Fibroblast of skin of left quadriceps (primary cell): ENCODE measurements at regions not wholly inside any gene's neighbourhood (a gene's known extent, or its start where the extent isn't known, plus 50 kb on each side); places are given as distances from the start of the nearest gene placed in this dataset.

Experiments used
- DNase-seq, 2 experiments: peaks; one replicate each; pipeline ENCODE4 v3.0.0-alpha.2; 2013; ENCODE audit warnings: low read depth in 2 of 2

DNA sequence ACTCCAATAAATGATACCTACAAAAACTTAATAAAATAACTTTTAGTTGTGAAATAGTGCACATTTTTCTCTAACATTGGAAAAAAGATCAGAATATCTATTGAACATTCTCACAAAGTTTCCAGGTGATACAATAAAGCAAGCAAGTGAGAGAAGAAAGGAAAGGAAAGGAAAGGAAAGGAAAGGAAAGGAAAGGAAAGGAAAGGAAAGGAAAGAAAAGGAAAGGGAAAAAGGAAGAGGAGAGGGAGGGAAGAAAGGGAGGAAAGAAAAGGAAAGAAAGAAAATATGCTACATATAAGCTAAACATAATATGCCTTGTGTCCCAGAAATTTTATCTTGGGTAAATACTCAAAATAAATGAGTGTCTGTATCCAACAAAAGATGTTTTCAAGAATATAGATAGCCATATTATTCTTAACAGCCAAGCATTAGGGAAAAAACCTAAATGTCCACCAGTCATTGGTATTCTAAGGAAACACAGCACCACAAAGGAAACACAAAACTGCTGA, 510.2 kb upstream of the ZWINT start:
- no peak for DNase-seq

DNA sequence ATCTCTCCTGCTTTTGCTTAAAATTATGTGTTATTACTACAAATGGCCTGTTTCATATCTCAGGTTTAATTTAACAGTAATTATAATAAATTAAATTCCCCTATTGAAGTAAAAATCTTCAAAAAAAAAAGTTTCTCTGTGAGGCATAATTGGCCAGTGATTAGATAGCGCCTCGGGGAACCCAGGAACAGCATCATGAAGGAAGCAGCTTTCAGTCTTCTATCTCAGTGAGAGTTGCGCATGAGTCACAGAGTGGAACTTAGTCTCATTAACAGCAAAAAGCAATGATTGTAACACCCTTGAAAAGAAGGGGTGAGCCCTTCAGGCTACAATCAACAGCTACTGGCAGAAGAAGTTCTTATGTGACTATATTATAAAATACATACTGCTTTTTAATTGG, 506.2 kb upstream of the ZWINT start:
- DNase-seq, result no peak

DNA sequence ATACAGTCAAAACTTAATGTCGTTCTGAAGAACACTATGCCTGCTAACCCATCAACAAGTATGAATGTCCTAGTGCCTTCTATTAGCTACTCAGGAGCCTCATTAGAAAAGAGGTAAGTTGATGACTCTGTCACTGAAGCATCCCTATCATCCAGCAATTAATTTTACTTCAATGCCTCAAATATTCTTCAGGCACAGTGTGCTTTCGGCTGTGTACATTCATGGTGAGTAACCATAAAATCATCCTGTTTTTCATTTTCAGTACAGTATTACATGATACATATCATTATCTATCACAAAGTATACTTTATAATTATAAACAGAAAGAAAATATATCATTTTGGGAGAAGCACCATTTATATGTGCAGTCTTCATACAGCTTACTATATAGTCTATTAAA, 495.5 kb upstream of the ZWINT start:
- DNase-seq, result no peak

DNA sequence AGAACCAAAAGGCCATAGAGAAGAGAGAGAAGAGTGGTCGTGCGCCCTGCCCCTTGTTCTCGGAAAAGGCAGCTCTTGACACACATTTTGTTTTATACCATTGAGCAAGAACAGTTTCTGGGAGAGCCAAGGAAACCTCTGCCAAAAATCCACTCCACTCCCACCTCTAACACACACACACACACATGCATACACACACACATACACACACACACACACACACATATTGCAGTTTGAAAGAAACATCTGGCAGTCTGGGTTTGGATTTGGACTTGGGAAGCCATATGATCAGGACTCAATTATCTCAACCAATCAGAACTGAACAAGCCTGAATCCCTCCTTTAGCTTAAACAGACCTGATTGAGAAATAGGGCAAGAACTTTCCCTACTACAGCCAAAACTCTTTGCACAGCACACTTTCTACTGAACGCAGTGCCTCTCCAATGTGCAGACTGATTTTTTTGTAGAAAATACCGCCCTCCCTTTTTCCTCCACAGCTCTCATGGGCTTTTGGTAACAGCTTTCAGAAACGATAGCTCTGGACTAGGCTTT, 484.0 kb upstream of the ZWINT start:
- DNase-seq, result no peak

DNA sequence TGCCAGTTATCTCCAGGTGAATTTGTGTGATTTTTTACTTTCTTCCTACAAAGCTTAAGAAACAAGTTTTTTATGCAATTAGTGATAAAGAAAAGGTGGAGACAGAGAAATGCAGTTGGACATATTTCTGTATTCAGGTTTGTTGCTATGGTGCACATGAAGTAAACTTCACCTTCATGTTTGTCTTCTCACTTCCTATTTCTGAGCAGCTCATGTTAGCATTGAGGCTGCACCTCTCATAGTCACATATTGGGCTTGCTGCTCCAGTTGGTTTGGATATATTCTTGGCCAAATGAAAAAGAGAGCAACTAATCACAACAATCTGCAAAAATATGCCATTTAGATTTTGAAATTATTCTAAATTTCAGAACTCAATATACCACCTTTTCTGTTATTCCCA, 475.6 kb upstream of the ZWINT start:
- DNase-seq, result no peak

DNA sequence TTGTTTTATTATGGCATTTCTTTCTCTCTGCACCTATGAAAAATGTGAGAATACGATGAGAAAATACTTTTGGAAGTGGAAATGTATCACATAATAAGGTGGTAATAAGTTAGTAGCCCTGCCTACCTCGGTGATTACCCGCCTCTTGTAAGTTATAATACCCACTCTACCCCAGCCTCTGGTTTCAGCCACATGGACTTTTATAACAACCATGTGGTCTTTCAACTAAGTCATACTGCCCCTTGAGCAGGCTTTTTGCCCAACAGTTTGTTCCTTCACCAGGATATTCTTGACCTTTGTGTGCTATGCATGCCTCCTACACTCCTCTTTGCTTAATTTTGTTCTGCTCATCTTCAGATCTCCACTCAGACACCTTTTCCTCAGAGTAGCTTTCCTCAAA, 470.6 kb upstream of the ZWINT start:
- DNase-seq, result no peak

DNA sequence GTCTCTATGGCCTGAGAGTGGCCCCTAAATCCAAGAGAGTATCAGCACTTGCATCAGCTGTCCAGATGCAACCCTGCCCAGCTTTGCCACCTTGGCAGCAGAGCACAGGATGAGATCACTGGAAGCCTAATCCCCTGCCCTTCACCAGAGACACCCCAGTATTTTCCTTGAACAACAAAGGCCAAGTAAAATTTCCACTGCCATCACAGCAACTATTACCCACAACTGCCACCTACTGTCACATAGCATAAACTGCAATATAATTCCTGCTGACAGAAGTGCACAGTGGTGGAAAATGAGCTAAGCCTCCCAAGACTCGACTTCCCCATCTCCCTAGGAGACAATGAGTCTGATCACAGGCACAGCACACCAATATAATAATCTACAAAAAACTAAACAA, 462.8 kb upstream of the ZWINT start:
- DNase-seq, result no peak

DNA sequence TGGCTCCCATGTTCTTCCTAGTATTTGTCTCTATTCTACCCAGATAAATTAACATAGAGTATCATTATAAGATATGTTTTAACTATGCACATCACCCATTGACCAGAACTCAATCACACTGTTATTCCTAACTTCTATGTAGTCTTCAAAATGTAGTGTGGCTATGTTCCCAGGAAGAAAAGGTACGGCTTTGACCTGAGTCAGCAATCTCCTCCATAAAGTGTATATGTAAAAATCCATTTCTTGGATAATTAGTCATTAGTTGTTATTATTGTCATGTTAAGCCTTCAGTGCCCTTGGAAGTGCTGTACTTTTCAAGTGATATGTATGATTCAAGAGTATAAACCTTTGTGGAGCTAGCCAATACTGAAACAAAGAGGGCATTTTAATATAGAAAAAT, 444.0 kb upstream of the ZWINT start:
- no peak for DNase-seq

DNA sequence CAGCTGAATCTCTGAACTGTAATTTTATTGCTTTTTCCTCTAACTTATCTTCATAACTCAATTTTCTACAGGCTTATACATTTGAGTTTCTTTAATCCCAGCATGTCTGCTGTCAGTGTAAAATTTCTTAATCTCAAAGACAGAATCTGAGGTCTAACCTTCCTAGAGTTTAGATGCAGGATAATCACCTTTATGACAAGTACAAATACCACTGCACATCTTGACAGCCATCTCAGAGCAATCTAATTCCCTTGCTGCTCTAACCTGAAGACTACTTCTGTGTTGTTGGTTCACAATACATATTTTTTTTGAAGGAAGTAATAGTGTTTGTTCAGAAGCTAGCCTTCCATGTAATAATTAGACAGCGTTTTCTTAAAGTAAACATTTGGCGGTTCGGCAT, 424.2 kb upstream of the ZWINT start:
- DNase-seq, result no peak

DNA sequence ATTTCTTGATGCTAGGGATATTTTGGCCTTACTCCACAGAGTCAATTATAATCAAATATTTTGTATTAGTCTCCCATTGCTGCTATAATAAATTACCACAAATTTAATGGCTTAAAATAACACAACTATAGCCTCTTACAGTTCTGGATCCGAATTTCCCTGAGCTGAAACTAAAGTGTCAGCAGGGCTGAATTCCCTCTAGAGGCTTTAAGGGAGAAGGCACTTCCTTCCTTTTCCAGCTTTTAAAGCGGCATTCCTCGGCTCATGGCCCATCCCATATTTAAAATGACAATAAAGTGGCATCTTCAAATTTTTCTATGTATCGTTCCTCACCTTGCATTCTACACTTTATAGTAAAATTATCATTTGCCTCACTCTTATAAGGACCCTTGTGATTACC, 421.4 kb upstream of the ZWINT start:
- DNase-seq, result no peak

DNA sequence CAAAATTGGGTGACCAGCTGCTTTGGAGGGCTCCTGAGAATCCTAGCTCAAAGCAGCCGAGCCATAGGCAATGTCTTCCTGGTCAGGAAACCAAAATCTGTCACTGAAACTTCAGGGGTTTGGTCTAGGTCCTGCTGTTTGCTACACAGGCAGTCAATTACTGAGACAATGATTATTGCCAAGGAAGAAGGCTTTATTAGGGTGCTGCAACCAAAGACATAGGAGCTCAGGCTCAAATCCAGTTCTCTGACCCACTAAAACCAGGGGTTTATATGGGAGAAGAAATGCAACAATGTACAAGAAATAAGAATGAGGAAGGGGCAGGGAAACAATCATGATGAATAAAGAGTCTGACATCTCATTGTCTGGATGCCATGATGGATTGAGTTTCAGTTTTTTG, 410.3 kb upstream of the ZWINT start:
- DNase-seq, result no peak

DNA sequence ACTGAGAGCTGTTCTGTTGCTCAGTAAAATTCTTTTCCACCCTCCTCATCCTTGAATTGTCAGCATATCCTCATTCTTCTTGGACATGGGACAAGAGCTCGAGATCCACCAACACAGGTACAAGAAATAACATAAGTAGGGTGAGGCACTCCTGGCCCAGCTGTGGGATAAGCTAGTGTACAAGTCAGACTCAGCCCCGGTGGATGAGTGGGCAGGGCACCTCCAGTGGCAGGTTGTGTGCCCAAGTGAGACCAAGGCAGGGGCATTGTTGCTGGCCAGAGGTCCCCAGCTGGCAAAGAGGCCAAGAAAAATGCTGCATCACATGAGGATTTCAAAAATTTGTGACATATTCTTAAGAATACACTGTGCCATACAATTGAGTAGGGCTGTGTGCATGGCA, 402.0 kb upstream of the ZWINT start:
- DNase-seq, result no peak

DNA sequence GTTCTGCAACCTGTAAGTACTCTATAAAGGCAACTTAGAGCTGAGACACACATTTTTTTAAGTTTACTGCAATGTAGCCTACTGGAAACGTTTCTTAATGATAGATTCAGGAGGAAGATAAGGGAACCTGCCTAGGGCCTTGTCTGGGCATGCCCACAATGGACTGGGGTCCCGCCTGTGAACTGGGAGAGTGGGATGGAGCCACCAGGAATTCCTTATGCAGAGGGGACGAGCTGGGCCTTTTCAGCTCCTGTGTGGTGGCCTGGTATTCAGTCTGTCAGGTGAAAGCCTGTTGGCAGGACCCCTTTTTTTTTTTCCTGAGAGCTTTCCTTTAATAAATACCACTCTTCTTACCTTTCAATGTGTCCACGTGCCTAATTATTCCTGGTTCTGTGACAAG, 384.4 kb upstream of the ZWINT start:
- DNase-seq, result no peak

DNA sequence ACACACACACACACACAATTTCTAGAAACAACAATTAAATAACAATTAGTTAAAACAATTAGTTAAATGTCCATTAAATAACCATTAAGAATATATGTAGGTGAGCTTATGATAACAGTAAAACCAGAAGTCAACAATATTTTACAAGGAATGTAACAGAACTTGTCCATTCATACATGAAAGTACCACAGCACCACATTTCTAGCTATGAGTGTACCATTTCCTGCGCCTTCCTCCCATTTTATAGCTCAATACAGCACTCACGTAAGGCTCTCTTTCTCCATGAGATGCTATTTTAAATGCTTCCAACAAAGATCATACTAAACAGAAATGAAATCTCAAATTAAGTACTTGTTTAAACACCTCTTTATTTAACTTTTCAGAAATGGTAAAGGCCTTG, 367.3 kb upstream of the ZWINT start:
- no peak for DNase-seq

DNA sequence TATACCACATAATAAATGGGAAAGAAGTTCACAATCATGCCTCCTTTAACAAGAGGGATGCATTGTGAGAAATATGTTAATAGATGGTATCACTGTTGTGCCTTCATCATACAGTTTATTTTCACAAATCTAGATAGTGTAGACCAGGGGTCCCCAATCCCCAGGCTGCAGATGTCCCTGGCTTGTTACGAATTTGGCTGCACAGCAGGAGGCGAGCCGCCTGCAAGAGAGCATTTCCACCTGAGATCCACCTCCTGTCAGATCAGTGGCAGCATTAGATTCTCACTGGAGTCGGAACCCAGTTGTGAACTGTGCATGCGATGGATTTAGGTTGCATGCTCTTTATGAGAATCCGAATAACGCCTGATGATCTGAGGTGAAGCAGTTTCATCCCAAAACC, 361.9 kb upstream of the ZWINT start:
- DNase-seq, result no peak

DNA sequence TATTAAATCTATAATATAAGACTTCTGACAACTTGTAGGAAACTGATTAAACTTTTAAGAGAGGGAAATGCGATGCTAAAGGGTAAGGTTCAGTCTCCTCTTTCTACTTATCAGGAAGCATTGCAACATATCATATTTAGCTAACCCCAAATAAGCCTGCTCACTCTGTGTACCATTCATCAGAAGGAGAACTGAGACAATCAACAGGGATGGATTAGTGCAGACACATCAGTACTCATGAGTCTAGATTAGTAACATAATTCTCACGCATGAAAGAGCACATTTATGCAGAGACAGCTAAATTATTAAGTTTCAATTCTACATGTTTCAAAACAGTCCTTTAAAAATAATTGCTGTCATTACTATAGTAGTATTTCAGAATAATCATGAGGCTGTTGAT, 354.2 kb upstream of the ZWINT start:
- DNase-seq, result no peak

DNA sequence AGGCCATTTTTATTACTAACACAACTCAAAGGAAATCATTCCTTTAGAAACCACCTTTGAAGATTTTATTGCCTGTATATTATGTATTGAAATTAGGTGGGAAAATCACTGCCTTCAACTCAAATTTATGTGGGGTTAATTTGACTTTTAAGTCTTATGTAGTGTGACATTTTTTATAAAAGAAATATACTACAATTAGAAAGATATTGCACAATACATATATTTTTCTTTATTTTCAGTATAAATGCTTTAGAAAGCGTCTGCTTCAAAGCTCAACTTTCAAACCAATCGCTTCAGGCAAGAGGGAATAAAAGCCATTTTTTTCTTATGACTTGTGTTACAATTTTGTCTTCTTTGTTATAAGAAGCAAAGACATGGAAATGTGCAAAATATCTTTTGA, 337.4 kb upstream of the ZWINT start:
- DNase-seq, result no peak

DNA sequence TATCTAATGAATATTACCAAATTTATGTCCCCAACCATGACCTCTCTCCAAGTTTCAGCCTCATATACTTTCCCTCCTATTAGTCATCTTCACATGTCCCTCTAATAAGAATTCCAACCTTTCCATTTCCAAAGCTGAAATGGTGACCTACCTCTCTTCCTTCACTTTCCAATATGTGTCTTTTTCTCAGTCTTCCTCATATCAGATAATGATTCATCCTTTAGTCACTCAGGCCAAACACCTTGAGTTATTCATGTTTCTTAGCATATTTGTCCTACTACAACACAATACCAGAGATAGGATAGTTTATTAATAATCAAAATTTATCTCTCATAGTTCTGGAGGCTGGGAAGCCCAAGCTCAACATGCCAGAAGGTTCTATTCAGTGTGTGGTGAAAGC, 318.5 kb upstream of the ZWINT start:
- DNase-seq, result no peak

DNA sequence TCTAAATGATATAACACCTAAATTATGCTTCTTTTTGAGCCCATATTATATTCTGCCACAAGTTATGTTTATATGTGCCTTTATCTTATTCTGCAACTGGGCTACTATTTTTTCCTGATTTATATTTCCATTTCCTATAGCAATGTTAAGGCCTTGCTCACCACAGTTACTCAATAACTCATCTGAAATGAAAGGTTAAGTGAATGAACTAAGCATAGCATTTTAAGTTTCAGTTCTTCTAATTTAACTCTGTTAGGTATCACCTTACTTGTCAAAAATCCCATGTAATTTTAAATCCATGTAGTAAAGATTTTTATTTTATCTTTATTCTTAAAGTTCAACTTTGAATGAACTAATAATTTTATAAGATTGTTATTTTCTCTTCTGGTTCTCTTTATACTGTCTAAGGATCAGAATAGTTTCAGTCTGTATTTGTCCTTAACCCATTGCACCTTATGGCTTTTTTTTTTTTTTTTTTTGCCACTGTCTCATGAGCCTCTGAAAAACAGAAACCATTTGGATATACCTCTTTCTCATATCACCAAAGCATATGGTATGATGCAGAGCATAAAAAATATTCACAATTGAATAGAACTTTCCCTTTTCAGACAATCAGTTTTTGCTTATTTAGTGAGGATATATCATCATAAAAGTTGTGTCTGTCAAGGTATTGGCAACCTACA, 301.8 kb upstream of the ZWINT start:
- DNase-seq, result no peak

DNA sequence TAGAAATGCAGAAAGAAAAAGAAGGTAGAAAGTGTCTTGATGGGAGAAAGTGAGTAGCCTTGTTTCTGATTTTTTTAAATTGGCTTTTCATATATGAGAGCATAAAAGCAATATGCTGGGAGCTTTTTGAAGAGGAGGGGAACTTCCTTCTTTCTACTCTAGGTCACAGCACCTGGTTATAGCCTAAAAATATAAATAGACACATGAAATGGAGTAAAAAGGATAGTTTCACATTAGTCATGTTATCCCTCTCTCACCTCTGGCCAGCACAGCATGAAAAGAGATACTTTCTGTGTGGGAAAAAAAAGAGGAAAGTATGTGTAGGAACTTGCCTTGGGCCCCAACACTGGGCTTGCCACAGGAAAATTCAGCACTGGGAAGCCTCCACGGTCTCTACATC, 292.2 kb upstream of the ZWINT start:
- DNase-seq, result no peak

DNA sequence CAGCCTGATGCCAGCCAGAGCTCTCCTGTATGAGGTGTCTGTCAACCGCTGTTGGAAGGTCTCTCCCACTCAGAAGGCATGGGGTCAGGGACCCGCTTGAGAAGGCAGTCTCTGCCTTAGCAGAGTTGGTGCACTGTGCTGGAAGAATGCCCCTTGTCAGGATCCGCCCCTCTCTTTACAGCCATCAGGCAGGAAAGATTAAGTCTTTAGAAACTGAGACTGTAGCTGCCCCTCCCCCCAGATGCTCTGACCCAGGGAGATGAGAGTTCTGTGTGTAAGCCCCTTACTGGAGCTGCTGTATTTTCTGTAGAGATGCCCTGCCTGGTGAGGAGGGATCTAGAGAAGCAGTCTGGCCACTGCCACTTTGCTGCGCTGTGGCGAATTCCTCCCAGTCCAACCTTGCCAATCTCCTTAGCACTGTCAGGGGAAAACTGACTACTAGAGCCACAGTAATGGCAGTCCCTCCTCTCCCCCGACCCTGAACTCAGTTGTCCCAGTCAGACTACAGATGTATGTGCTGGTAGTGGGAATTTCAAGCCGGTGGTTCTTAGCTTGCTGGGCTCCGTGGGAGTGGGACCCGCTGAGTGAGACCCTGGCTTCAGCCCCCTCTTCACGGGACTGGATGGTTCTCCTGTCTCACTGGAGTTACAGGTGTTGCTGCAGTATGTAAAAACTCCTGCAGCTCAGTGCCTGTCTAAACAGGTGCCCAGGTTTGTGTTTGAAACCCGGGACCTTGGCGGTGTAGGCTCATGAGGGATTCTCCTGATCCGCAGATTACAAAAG, 285.5 kb upstream of the ZWINT start:
- no peak for DNase-seq

DNA sequence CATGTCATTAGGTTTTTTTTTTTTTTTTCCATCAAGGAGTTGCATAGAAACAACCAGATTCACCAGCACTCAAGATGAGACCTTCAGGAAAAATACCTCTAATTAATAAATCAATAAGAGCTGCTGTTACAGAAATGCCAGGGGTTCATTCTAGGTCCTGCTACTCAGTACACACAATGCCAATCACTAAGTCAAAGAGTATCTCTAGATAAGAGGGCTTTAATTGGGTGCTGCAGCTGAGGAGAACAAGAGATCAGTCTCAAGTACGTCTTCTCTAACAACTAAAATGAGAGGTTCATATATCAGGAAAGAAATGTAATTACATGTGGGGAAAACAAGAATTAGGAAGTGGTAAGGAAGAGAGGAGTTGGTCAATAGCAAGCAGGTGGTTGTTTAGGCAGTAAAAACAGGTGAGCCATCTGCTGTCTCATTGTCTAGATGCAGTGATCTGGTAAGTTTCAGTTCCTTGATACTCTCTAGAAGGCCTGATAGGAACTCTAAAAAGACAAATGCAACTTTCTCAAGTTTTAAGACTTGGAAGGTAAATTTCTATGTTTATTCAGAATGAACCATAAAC, 272.9 kb upstream of the ZWINT start:
- DNase-seq, result no peak

DNA sequence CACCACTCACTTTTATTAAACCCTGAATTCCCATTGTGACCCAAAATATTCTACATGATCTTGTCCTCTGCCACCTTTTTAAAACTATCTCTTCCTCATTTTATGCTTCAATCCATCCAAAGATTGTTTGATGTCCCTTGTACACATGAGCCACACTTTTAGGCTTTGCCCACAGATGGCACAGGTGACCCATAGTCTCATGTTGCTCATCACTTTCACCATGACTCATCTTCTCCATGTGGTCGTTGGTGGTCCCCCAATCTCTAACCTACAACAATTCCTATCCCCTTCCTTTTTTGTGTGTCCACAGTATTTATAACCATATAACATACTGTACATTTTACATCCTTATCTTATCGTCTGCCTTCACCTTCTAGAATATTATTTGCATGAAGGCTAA, 271.5 kb upstream of the ZWINT start:
- no peak for DNase-seq
